ENCODE measurements at regions not wholly inside any gene's neighbourhood (a gene's known extent, or its start where the extent isn't known, plus 50 kb on each side); places are given as distances from the start of the nearest gene placed in this dataset.

DNA sequence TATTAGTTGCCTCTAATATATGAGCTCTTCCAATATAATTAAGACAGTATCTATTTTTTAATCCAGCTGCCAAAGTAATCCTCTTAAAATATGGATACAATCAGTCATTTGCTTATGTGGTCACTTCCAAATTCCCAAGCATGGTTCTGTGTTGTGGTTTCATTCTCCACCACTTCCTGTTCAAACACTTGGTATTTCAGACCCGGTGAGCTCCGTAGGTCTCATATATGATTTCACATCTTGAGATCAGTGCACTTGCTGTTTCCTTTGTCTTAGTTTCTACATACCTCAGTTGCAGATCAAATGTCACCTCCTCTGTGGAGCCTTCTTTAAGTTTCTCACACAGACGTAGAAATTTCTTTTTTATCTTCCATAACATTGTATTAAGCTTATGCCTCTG, 254.2 kb downstream of the KCNS3 start:
- intact Hi-C loops (cut with DNase I) = no loop called here
- Histone ChIP-seq H3K4me1 (no peaks in the 10 kb centered on the region), H3K9me3 (no peaks in the 10 kb centered on the region), H3K36me3 (no peaks in the 10 kb centered on the region), H3K4me3 (no peak overlapping the region), H3K27ac (no peak overlapping the region), H3K27me3 (no peaks in the 10 kb centered on the region)
- WGBS, 4 donors = 67 to 80% (median 69%) methylated on average over 3 of the region's 3 CpGs
- TF ChIP-seq, protein P1, sequence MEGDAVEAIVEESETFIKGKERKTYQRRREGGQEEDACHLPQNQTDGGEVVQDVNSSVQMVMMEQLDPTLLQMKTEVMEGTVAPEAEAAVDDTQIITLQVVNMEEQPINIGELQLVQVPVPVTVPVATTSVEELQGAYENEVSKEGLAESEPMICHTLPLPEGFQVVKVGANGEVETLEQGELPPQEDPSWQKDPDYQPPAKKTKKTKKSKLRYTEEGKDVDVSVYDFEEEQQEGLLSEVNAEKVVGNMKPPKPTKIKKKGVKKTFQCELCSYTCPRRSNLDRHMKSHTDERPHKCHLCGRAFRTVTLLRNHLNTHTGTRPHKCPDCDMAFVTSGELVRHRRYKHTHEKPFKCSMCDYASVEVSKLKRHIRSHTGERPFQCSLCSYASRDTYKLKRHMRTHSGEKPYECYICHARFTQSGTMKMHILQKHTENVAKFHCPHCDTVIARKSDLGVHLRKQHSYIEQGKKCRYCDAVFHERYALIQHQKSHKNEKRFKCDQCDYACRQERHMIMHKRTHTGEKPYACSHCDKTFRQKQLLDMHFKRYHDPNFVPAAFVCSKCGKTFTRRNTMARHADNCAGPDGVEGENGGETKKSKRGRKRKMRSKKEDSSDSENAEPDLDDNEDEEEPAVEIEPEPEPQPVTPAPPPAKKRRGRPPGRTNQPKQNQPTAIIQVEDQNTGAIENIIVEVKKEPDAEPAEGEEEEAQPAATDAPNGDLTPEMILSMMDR (IDR thresholded peaks at IDR 0.05) = no peak
- no peak for TF ChIP-seq POLR2A (IDR thresholded peaks at IDR 0.05)
- DNase-seq (no peak), ATAC-seq (no peak)

DNA sequence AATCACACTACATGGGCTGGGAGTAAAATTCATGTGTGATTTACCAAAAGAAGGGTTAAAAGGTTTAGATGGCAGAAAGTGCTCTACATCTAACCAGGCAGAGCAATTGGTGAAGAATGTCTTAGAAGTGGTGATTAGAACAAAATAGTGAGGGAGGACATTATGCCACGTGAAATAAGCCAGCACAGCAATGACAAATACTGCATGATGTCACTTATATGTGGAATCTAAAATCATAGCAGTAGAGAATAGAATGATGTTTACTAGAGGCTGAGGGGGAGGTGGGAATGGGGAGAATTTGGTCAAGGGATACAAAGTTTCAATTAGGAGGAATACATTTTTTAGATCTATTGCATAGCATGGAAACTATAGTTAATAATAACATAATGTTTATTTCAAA, 253.3 kb downstream of the KCNS3 start:
- Histone ChIP-seq H3K27ac (no peak overlapping the region), H3K9me3 (no peaks in the 10 kb centered on the region), H3K27me3 (no peaks in the 10 kb centered on the region), H3K4me1 (no peaks in the 10 kb centered on the region), H3K36me3 (no peaks in the 10 kb centered on the region), H3K4me3 (no peak overlapping the region)
- TF ChIP-seq POLR2A (IDR thresholded peaks at IDR 0.05) = no peak
- TF ChIP-seq, protein P1 (IDR thresholded peaks at IDR 0.05) = no peak
- ATAC-seq = no peak
- DNase-seq = no peak
- 58 to 65% (median 63%) methylated on average over 1 of the region's 1 CpG for WGBS, 4 donors
- intact Hi-C loops (cut with DNase I) = no loop called here

DNA sequence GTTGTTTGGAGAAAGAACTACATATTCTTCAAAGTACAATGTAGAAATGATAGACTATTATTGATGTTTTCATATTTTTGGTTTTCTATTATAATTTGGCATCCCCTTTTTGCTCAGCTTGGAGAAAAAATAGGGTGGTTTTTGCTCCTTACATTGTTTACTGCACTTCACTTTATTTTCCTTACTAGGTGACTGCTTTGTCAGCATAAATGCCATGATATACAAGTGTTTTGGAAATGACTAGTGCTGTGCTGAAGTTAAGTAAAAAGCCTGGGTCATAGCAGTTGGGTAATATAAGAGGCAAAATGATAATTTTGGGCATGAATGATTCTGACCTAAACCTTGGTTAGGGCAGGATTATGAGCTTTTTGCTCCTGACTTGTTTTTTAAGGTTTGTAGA, 250.9 kb downstream of the KCNS3 start:
- DNase-seq = no peak
- Histone ChIP-seq H3K36me3 (no peaks in the 10 kb centered on the region), H3K9me3 (no peaks in the 10 kb centered on the region), H3K4me3 (no peak overlapping the region), H3K27me3 (no peaks in the 10 kb centered on the region), H3K4me1 (peaks cover 0 to 3% (median 0%) of the 10 kb centered on the region in 12 donors), H3K27ac (no peak overlapping the region)
- intact Hi-C loops (cut with DNase I) = no loop called here
- TF ChIP-seq, protein P1 (IDR thresholded peaks at IDR 0.05) = no peak
- TF ChIP-seq POLR2A (IDR thresholded peaks at IDR 0.05) = no peak
- ATAC-seq = no peak

DNA sequence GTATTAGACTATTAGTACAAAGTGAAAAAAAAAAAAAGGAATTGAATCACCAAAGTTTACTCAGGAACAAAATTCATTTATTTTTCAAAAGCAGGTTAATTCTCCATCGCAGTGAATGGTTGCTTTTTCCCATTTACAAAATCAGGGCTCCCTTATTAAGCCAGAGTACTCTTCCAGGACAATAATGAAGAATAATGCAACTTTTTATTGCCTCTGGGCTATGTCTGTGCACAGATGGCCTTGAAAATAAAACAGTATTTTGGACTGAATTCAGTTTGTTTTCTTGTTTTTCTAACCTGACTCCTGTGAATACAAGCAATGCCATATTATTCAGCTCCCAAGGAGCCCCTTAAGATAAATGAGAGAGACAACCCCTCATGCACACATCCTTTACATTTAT, 246.8 kb downstream of the KCNS3 start:
- no peaks in the 10 kb centered on the region for H3K36me3 ChIP-seq
- WGBS, 4 donors = 92 to 95% (median 94%) methylated on average over 1 of the region's 1 CpG
- no peak overlapping the region for H3K27ac ChIP-seq
- ATAC-seq (no peak), DNase-seq (no peak)
- H3K4me3 ChIP-seq = no peak overlapping the region
- TF ChIP-seq, protein P1 (IDR thresholded peaks at IDR 0.05) = no peak
- no peak for TF ChIP-seq POLR2A (IDR thresholded peaks at IDR 0.05)
- H3K27me3 ChIP-seq = peaks cover 0 to 5% (median 0%) of the 10 kb centered on the region in 9 donors
- intact Hi-C loops (cut with DNase I) = no loop called here
- no peaks in the 10 kb centered on the region for H3K9me3 ChIP-seq
- H3K4me1 ChIP-seq = peaks cover 0 to 18% (median 0%) of the 10 kb centered on the region in 12 donors
